RWPE2 (cell line): ENCODE measurements at regions not wholly inside any gene's neighbourhood (a gene's known extent, or its start where the extent isn't known, plus 50 kb on each side); places are given as distances from the start of the nearest gene placed in this dataset.
"Not testable (repeated sequence)": the region's sequence is repeated elsewhere in the genome, so short reads cannot be mapped to it uniquely, and the experiment has no call there.

Experiments
- ATAC-seq: fragments of 200-7000 bp; cut with Tn5 transposase; 3 replicates; pipeline ENCODE4 v1.9.1; 2021; ENCODE audit warnings: low read depth
- DNase-seq: peaks from one replicate; pipeline ENCODE4 v3.0.0-alpha.2; 2020; ENCODE audit warnings: low spot score
- H3K27ac ChIP-seq: fragments of 450-650 bp; 2 replicates; pipeline ENCODE4 v1.5.1; 2017; ENCODE audit warnings: mild to moderate bottlenecking; ENCODE audit not compliant: poor library complexity, severe bottlenecking
- H3K27me3 ChIP-seq: fragments of 250-450 bp; sonication (Bioruptor Pico); 2 replicates; pipeline ENCODE4 v1.5.1; 2021; ENCODE audit warnings: mild to moderate bottlenecking, moderate library complexity; ENCODE audit not compliant: insufficient read depth, poor library complexity, severe bottlenecking
- H3K36me3 ChIP-seq: fragments of 250-450 bp; sonication (Bioruptor Pico); 2 replicates; pipeline ENCODE4 v1.5.1; 2020; ENCODE audit warnings: low read depth, mild to moderate bottlenecking, moderate library complexity
- H3K4me1 ChIP-seq: fragments of 250-450 bp; sonication (Bioruptor Pico); 2 replicates; pipeline ENCODE4 v1.5.1; 2021; ENCODE audit warnings: mild to moderate bottlenecking, moderate library complexity; ENCODE audit not compliant: insufficient read depth, poor library complexity, severe bottlenecking
- H3K4me3 ChIP-seq: fragments of 250-450 bp; sonication (Bioruptor Pico); 2 replicates; pipeline ENCODE4 v1.5.1; 2021; ENCODE audit warnings: mild to moderate bottlenecking, moderate library complexity; ENCODE audit not compliant: severe bottlenecking
- H3K9me3 ChIP-seq: fragments of 250-450 bp; sonication (Bioruptor Pico); 2 replicates; pipeline ENCODE4 v1.5.1; 2021; ENCODE audit warnings: mild to moderate bottlenecking, moderate library complexity; ENCODE audit not compliant: severe bottlenecking
- CTCF ChIP-seq: fragments of 450-650 bp; IDR thresholded peaks from one replicate; pipeline ENCODE4 v1.5.1; 2017; ENCODE audit warnings: mild to moderate bottlenecking, moderate library complexity; ENCODE audit not compliant: poor library complexity, severe bottlenecking

- DNase-seq: no peak
- no peak for TF ChIP-seq CTCF
- ATAC-seq: peak; percentile 50; the same call in 1 of the 3 replicates
- peaks cover 21% of the 10 kb centered on the region for H3K36me3 ChIP-seq
- H3K4me1 ChIP-seq: no peaks in the 10 kb centered on the region
- H3K4me3 ChIP-seq: no peak overlapping the region
- H3K9me3 ChIP-seq: no peaks in the 10 kb centered on the region
- H3K27ac ChIP-seq: peak overlapping the region; percentile 22
- H3K27me3 ChIP-seq: no peaks in the 10 kb centered on the region
These were observed 128.3 kb downstream of the CRYBB2 start for GRCh38 chr22:25347752-25348102.

GRCh38 chr22:25348391-25348790, 129.0 kb downstream of the CRYBB2 start:
- no peaks in the 10 kb centered on the region for H3K4me1 ChIP-seq
- peaks cover 22% of the 10 kb centered on the region for H3K36me3 ChIP-seq
- peak overlapping the region; percentile 22 for H3K27ac ChIP-seq
- no peaks in the 10 kb centered on the region for H3K27me3 ChIP-seq
- no peaks in the 10 kb centered on the region for H3K9me3 ChIP-seq
- no peak overlapping the region for H3K4me3 ChIP-seq
- no peak for TF ChIP-seq CTCF
- DNase-seq (no peak), ATAC-seq (no peak)

- H3K9me3 ChIP-seq, H3K4me3 ChIP-seq, H3K4me1 ChIP-seq, DNase-seq, H3K27me3 ChIP-seq, H3K27ac ChIP-seq, ATAC-seq: not testable (repeated sequence)
- peaks cover 28% of the 10 kb centered on the region for H3K36me3 ChIP-seq
These were observed 129.6 kb downstream of the CRYBB2 start for GRCh38 chr22:25348996-25349395.

DNA sequence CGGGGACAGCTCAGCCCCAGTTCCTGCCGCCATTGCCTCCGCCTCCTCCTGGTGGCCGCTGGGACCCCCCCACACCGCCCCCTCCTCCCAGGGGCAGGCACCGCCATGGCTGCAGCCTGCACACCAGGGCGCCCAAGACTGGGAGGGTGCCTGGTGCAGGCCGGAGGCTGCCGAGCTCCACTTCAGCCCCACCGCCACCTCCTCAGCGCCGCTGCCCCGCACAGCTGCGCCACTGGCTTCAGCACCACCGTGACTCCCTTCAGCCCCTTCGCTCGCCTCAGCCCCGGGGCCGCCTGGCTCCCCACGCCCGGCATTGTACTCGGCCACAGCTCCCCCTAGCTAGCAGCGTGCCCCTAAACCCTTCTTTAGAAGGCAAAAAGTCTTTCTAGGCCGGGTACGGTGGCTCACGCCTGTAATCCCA, 131.1 kb downstream of the CRYBB2 start:
- no peak for TF ChIP-seq CTCF

GRCh38 chr22:25351631-25352293, 132.3 kb downstream of the CRYBB2 start:
- H3K36me3 ChIP-seq: peaks cover 43% of the 10 kb centered on the region
- DNase-seq (peak; percentile 42), ATAC-seq (no peak)
- no peak overlapping the region for H3K27ac ChIP-seq
- H3K9me3 ChIP-seq: no peaks in the 10 kb centered on the region
- no peaks in the 10 kb centered on the region for H3K4me1 ChIP-seq
- no peaks in the 10 kb centered on the region for H3K27me3 ChIP-seq
- no peak overlapping the region for H3K4me3 ChIP-seq
- no peak for TF ChIP-seq CTCF

More for the DNA sequence above, 131.1 kb downstream of the CRYBB2 start:
- Histone ChIP-seq H3K9me3 (no peaks in the 10 kb centered on the region), H3K4me3 (no peak overlapping the region), H3K4me1 (no peaks in the 10 kb centered on the region), H3K36me3 (peaks cover 36% of the 10 kb centered on the region), H3K27ac (no peak overlapping the region), H3K27me3 (no peaks in the 10 kb centered on the region)
- ATAC-seq (no peak), DNase-seq (peak; percentile 15)
